Lung (tissue), 11 donors: ENCODE measurements at regions not wholly inside any gene's neighbourhood (a gene's known extent, or its start where the extent isn't known, plus 50 kb on each side); places are given as distances from the start of the nearest gene placed in this dataset.

Experiments
- ATAC-seq: fragments of 200-7000 bp; cut with Tn5 transposase; one replicate; pipeline ENCODE4 v1.9.1; 2020; ENCODE audit warnings: moderate number of reproducible peaks; ENCODE audit not compliant: insufficient read depth, low FRiP score
- DNase-seq, 3 donors: peaks; one replicate each; pipeline ENCODE4 v3.0.0-alpha.2; 2013 to 2017
- H3K27ac ChIP-seq, 2 donors: one replicate each; pipeline ENCODE4 v1.5.1; 2013; ENCODE audit warnings: mild to moderate bottlenecking in 2 of 2, moderate library complexity in 2 of 2, control low read depth in 1 of 2, inconsistent platforms in 1 of 2, low read depth in 1 of 2, low read length in 1 of 2
- H3K27me3 ChIP-seq, 3 donors: one replicate each; pipeline ENCODE4 v1.5.1; 2013; ENCODE audit warnings: low read length in 2 of 3; ENCODE audit not compliant: control insufficient read depth in 3 of 3, insufficient read depth in 3 of 3
- H3K36me3 ChIP-seq, 4 donors: one replicate each; pipeline ENCODE4 v1.5.1; 2013; ENCODE audit warnings: low read length in 4 of 4, mild to moderate bottlenecking in 1 of 4, moderate library complexity in 1 of 4; ENCODE audit not compliant: control insufficient read depth in 4 of 4, insufficient read depth in 4 of 4
- H3K4me1 ChIP-seq, 5 donors: one replicate each; pipeline ENCODE4 v1.5.1; 2013; ENCODE audit warnings: low read length in 5 of 5, mild to moderate bottlenecking in 2 of 5, moderate library complexity in 1 of 5; ENCODE audit not compliant: control insufficient read depth in 5 of 5, insufficient read depth in 5 of 5
- H3K4me3 ChIP-seq: one replicate; pipeline ENCODE4 v1.5.1; 2013; ENCODE audit warnings: mild to moderate bottlenecking, control low read depth, moderate library complexity
- H3K9ac ChIP-seq, 2 donors: one replicate each; pipeline ENCODE4 v1.5.1; 2013; ENCODE audit warnings: low read length in 2 of 2, control low read depth in 1 of 2; ENCODE audit not compliant: insufficient read depth in 1 of 2
- H3K9me3 ChIP-seq, 4 donors: one replicate each; pipeline ENCODE4 v1.5.1; 2013; ENCODE audit warnings: low read length in 3 of 4, mild to moderate bottlenecking in 1 of 4, moderate library complexity in 1 of 4; ENCODE audit not compliant: control insufficient read depth in 4 of 4, insufficient read depth in 3 of 4
- WGBS, 2 donors: extraction: QIAGEN DNeasy Blood & Tissue Kit; methylation state at CpG; one replicate each; pipeline ENCODE4 v1.1.7; 2013; 5-methylcytosine and 5-hydroxymethylcytosine counted together
- TF ChIP-seq, protein P1 (sequence below): IDR thresholded peaks from 2 replicates; pipeline ENCODE4 v1.5.1; 2012; ENCODE audit warnings: mild to moderate bottlenecking; ENCODE audit errors: control extremely low read depth, extremely low read depth
- donor health status: control.
- donor health status: control.
- donor health status: Bipolar disorder and iron deficiency.
- donor health status: healthy.
- donor health status: DM: yes; HTN: yes; CAD: no.

DNA sequence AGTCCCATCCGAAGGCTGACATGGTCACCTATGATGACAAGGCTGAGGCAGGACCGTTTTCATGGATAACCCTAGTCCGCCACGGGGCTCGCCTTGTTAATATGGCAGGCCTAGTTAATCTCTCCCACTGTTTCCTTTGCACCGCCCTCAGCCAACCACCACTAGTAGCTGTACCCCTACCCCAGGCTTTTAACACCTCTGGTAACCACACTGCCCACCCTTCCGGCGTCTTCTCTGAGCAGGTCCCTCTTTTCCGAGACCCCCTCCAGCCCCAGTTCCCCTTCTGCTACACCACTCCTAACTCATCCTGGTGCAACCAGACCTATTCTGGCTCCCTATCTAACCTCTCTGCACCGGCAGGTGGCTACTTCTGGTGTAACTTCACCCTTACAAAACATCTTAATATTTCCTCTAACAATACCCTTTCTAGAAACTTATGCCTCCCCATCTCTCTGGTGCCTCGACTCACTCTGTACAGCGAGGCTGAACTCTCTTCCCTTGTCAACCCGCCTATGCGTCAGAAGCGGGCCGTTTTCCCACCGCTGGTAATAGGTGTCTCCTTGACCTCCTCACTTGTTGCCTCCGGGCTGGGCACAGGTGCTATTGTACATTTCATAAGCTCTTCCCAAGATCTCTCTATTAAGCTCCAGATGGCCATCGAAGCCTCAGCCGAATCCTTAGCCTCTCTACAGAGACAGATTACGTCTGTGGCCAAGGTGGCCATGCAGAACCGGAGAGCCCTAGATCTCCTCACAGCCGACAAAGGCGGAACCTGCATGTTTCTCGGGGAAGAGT lies 964.4 kb downstream of the RPA4 start:
- ATAC-seq: no peak
- DNase-seq: no peak
- no peaks in the 10 kb centered on the region for H3K36me3 ChIP-seq
- H3K4me1 ChIP-seq: no peaks in the 10 kb centered on the region
- peaks cover 0 to 15% (median 8%) of the 10 kb centered on the region in 4 donors for H3K9me3 ChIP-seq
- TF ChIP-seq, protein P1, sequence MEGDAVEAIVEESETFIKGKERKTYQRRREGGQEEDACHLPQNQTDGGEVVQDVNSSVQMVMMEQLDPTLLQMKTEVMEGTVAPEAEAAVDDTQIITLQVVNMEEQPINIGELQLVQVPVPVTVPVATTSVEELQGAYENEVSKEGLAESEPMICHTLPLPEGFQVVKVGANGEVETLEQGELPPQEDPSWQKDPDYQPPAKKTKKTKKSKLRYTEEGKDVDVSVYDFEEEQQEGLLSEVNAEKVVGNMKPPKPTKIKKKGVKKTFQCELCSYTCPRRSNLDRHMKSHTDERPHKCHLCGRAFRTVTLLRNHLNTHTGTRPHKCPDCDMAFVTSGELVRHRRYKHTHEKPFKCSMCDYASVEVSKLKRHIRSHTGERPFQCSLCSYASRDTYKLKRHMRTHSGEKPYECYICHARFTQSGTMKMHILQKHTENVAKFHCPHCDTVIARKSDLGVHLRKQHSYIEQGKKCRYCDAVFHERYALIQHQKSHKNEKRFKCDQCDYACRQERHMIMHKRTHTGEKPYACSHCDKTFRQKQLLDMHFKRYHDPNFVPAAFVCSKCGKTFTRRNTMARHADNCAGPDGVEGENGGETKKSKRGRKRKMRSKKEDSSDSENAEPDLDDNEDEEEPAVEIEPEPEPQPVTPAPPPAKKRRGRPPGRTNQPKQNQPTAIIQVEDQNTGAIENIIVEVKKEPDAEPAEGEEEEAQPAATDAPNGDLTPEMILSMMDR: no peak
- H3K27ac ChIP-seq: no peak overlapping the region
- H3K27me3 ChIP-seq: peaks cover 0 to 7% (median 0%) of the 10 kb centered on the region in 3 donors
- no peak overlapping the region for H3K4me3 ChIP-seq
- WGBS, 2 donors: 92 to 94% methylated on average over 25 of the region's 25 CpGs
- H3K9ac ChIP-seq: no peak overlapping the region

DNA sequence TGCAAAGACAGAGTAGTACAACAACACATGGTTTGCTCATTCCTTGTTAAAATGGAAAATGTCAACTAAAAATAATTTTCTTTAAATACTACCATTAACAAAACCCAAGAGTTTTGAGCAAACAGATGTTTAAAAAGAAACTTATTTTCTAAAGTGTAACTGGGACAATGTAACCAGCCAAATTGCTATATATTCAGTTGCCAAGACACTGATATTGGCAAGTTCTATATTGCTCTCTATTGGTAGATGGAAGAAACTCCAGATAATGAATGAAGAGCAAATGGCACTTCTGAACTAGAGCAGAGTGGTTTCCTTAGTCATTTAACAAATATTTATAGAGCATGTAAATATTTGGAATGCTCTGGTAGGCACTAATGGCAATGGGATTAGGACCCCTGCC lies 966.2 kb downstream of the RPA4 start:
- no peaks in the 10 kb centered on the region for H3K4me1 ChIP-seq
- H3K9ac ChIP-seq: no peak overlapping the region
- no peaks in the 10 kb centered on the region for H3K36me3 ChIP-seq
- H3K27me3 ChIP-seq: peaks cover 0 to 7% (median 0%) of the 10 kb centered on the region in 3 donors
- H3K9me3 ChIP-seq: peaks cover 0 to 9% (median 3%) of the 10 kb centered on the region in 4 donors
- no peak overlapping the region for H3K4me3 ChIP-seq
- no peak overlapping the region for H3K27ac ChIP-seq
- ATAC-seq (no peak), DNase-seq (peak in 2 of 3 donors; percentile 22 to 50)
- TF ChIP-seq, protein P1: no peak

DNA sequence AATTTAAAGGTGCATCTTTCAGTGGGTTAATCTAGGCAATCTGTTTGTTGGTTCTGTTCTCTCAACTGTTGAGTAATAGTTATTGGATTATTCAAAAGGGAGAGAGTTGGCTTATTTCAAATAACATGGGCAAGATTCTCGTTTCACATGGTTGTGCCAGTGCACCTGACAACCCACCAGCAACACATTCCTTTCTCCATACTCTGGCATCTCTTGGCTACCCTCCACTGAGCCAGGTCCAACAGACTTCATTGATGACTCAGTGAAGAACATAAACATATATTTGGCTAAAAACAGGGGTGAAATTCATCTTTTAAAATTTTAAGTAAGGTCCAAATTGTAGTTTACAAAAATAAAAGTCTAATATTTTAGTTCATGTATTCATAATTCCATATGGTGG lies 967.2 kb downstream of the RPA4 start:
- TF ChIP-seq, protein P1: no peak
- H3K9ac ChIP-seq: no peak overlapping the region
- no peak overlapping the region for H3K4me3 ChIP-seq
- H3K9me3 ChIP-seq: peaks cover 0 to 7% (median 2%) of the 10 kb centered on the region in 4 donors
- H3K36me3 ChIP-seq: no peaks in the 10 kb centered on the region
- no peak for ATAC-seq
- WGBS, 2 donors: 50 to 51% methylated on average over 1 of the region's 1 CpG
- H3K27ac ChIP-seq: no peak overlapping the region
- peaks cover 0 to 7% (median 6%) of the 10 kb centered on the region in 3 donors for H3K27me3 ChIP-seq
- no peak for DNase-seq
- H3K4me1 ChIP-seq: no peaks in the 10 kb centered on the region

DNA sequence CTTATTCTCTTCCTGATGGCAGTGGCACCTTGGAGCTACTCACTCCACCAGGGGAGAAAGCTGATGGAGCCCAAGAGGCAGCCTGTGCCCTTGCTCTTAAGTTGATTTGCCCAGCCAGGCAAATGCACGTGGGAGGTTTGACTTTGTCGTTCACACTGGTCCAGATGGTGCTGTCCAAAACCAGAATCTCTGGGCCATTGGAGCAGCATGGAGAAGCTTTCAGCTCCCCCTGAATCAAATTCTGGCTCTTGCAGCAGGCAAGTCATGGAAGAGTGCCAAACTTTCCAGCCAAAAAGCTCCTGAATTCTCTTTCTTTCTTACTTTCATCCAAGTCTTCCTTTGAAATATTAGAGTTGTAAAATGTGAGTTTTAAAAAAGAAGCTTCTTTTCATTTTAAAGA lies 970.4 kb downstream of the RPA4 start:
- TF ChIP-seq, protein P1: no peak
- no peak overlapping the region for H3K27ac ChIP-seq
- H3K4me1 ChIP-seq: no peaks in the 10 kb centered on the region
- DNase-seq (peak in 2 of 3 donors; percentile 41 to 65), ATAC-seq (no peak)
- no peak overlapping the region for H3K4me3 ChIP-seq
- no peaks in the 10 kb centered on the region for H3K36me3 ChIP-seq
- no peak overlapping the region for H3K9ac ChIP-seq
- WGBS, 2 donors: 74 to 84% methylated on average over 2 of the region's 2 CpGs
- H3K9me3 ChIP-seq: no peaks in the 10 kb centered on the region
- peaks cover 0 to 11% (median 7%) of the 10 kb centered on the region in 3 donors for H3K27me3 ChIP-seq
